Panc1 (cell line): ENCODE measurements at regions not wholly inside any gene's neighbourhood (a gene's known extent, or its start where the extent isn't known, plus 50 kb on each side); places are given as distances from the start of the nearest gene placed in this dataset.

Source experiments
- POLR2AphosphoS5 ChIP-seq: IDR thresholded peaks from 2 replicates; pipeline ENCODE4 v1.6.1; 2012; ENCODE audit warnings: mild to moderate bottlenecking, low read depth, low read length, moderate library complexity
- TF ChIP-seq, protein P1 (sequence below): fragments of 450-650 bp; IDR thresholded peaks from 2 replicates; pipeline ENCODE4 v1.5.1; 2017; ENCODE audit warnings: mild to moderate bottlenecking
- TF ChIP-seq, protein P2 (sequence below), 2 experiments: IDR thresholded peaks; 2 replicates each; pipeline ENCODE4 v1.6.1; 2011 to 2012; ENCODE audit warnings: low read depth in 2 of 2, control low read depth in 1 of 2, low read length in 1 of 2, mild to moderate bottlenecking in 1 of 2, moderate library complexity in 1 of 2; ENCODE audit not compliant: insufficient read depth in 1 of 2

DNA sequence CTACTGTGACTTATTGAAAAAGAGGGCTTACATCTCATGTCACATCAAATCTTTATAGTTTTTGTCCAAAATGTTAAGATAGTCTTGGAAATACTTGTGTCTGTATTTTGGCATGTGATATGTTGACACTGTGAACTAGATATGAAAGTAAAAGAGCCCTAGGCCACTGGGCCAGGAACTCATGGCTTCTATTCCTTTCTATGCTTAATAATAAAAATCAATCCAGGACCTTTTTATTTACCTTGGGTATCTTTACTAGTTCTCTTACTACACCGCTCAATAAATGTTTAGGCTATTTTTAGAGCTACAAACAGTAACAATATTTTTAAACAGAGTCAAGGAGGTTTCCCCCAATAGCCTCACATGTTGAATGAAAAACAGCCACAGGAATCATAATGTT is 348.6 kb upstream of the SLC24A2 start:
- TF ChIP-seq, protein P1, sequence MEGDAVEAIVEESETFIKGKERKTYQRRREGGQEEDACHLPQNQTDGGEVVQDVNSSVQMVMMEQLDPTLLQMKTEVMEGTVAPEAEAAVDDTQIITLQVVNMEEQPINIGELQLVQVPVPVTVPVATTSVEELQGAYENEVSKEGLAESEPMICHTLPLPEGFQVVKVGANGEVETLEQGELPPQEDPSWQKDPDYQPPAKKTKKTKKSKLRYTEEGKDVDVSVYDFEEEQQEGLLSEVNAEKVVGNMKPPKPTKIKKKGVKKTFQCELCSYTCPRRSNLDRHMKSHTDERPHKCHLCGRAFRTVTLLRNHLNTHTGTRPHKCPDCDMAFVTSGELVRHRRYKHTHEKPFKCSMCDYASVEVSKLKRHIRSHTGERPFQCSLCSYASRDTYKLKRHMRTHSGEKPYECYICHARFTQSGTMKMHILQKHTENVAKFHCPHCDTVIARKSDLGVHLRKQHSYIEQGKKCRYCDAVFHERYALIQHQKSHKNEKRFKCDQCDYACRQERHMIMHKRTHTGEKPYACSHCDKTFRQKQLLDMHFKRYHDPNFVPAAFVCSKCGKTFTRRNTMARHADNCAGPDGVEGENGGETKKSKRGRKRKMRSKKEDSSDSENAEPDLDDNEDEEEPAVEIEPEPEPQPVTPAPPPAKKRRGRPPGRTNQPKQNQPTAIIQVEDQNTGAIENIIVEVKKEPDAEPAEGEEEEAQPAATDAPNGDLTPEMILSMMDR = no peak
- TF ChIP-seq POLR2AphosphoS5 = no peak
- TF ChIP-seq, protein P2, sequence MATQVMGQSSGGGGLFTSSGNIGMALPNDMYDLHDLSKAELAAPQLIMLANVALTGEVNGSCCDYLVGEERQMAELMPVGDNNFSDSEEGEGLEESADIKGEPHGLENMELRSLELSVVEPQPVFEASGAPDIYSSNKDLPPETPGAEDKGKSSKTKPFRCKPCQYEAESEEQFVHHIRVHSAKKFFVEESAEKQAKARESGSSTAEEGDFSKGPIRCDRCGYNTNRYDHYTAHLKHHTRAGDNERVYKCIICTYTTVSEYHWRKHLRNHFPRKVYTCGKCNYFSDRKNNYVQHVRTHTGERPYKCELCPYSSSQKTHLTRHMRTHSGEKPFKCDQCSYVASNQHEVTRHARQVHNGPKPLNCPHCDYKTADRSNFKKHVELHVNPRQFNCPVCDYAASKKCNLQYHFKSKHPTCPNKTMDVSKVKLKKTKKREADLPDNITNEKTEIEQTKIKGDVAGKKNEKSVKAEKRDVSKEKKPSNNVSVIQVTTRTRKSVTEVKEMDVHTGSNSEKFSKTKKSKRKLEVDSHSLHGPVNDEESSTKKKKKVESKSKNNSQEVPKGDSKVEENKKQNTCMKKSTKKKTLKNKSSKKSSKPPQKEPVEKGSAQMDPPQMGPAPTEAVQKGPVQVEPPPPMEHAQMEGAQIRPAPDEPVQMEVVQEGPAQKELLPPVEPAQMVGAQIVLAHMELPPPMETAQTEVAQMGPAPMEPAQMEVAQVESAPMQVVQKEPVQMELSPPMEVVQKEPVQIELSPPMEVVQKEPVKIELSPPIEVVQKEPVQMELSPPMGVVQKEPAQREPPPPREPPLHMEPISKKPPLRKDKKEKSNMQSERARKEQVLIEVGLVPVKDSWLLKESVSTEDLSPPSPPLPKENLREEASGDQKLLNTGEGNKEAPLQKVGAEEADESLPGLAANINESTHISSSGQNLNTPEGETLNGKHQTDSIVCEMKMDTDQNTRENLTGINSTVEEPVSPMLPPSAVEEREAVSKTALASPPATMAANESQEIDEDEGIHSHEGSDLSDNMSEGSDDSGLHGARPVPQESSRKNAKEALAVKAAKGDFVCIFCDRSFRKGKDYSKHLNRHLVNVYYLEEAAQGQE (IDR thresholded peaks at IDR 0.05; ENCODE audit: insufficient read depth in 1 of 2, low read depth in 2 of 2, low read length in 1 of 2) = no peak
